NCI-H748 (cell line): ENCODE measurements at regions not wholly inside any gene's neighbourhood (a gene's known extent, or its start where the extent isn't known, plus 50 kb on each side); places are given as distances from the start of the nearest gene placed in this dataset.

Source experiments
- DNase-seq: peaks from one replicate; lab custom pipeline; 2025; ENCODE audit not compliant: unreplicated experiment; lab: John Stamatoyannopoulos, UW

DNA sequence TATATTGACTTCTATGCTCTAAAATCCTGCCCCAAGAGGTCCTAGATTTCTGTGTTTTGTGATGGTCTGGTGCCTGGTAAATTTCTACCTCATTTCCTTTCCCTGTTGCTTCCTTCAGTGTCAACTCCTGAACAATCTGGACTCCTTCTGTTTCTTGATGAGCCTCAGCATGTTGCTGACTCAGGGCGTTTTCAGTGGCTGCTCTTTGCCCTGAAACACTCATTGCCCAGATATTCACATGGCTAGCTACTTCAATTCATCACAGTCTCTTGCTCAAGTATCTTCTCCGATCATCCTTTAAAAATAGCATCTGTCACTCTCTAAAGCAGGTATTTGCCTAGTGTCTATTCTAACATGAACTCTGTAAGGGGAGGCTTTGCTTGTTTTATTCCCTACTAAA lies 526.3 kb upstream of the RAG2 start:
- no peak for DNase-seq

DNA sequence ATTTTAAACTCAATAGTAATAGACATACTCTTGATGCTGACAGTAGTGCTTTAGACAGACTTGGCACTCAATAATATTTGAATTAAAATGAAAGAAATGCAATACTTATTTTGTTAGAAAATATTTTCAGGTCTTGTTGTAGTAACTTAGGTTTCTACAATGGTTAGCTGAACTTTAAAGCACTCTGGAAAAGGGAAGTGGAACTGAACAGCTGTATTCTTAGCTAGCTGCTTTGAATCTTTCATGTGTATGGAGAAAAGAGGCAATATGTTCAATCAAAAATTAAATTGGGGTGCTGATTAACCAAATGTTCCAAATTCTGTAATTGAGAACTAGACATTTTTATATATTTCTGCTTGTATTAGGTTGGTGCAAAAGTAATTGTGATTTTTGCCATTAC lies 517.9 kb upstream of the RAG2 start:
- no peak for DNase-seq

DNA sequence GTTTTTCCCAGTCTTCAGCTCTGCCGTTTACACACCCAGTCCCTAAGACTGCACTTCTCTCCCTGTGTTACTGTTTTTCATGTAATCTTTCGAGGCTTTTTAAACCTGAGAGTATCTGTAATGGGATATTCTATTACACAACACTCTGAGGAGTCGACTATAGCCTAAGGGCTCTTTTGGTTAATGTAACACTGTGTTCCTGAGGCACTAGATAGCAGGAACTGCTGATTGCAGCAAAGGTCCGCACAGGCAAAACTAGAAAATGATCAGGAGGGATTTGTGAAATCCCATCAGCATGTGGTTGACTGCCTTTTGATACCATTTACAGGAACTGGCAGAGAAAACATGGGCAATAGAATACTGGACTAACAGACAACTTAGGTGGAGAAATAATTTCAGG lies 512.3 kb upstream of the RAG2 start:
- DNase-seq, result no peak

DNA sequence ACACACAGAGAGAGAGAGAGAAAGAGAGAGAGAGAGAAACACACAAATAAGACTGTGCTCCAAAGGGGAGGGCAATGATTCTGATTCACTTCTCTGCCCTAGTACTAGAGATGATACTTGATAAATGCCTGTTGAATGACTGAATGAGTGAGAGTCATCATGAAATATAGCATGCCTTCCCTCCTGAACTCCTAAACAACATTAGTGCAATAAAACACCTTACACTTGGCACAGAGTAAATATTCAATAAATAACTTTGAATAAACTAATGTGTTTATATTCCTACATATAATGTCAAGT lies 511.2 kb upstream of the RAG2 start:
- DNase-seq, result no peak

DNA sequence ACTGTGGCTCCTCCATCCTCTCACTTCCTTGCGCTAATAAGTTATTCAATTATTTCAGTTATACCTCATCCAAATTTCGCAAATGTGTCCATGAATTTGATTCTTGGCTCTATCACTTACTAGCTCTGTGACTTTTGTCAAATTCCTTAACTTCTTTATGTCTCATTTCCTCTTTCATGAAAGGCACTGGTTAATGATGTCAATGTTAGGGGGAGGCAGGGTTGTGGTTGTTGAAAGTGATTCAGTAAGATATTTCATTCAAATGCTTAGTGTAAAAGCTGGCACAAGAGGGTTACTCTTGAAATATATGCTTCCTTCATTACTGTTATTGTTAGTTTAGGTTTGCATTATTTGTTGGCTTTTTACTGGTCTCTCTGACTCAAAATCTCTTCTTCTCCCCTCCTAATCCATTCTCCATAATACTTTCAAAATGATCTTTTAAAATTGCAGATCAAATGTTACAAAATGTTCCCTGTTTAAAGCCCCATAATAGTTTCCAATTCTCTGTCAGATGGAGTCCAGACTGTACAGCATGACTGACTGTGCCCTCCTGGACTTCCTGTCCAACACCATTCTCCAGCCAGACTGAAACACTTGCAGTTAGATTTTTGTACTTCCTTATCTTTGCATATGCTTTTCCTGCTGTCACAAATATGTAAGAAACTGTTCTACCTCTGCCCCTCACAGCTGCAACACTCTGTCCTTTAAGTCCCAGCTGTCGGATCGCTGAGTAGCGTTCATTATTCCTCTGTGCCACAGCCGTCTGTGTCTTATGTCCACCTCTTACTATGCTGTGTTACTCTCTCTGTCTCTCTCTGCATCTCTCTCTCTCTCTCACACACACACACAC lies 510.6 kb upstream of the RAG2 start:
- no peak for DNase-seq

DNA sequence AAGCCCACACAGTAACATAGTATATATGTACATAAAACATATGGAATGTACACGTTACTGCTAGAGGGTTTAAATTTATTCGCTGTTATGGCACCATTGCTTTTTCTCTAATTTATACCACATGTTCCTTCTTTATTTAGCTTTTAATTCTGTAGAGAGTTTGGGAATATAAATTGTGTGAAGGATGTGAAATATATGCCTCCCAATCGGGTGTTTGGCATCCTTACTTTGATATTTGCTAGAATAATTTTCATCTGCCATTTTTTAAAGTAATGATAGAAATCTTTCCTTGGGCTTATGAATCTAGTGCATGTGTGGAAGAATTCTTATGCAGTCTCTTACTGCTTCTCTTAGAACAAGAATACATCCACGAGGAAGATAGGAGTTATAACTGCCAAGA lies 509.8 kb upstream of the RAG2 start:
- DNase-seq, result no peak

DNA sequence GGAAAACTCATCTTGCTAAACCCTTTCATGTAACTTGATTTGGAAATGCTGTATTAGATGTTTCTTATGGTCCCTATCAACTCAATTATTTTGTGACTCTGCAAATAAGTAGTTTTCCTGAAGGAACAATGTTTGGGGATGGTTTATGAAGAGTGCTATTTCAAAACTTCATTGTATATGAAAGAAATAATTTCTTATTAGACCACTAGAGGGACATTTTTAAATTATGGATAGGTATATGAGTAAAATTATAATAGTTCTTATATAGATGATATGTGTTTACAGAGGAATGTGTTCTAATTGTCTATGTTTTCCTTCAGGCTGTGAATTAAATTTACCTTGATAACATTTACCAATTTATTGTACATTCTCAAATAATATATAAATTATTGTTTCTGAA lies 509.4 kb upstream of the RAG2 start:
- no peak for DNase-seq

DNA sequence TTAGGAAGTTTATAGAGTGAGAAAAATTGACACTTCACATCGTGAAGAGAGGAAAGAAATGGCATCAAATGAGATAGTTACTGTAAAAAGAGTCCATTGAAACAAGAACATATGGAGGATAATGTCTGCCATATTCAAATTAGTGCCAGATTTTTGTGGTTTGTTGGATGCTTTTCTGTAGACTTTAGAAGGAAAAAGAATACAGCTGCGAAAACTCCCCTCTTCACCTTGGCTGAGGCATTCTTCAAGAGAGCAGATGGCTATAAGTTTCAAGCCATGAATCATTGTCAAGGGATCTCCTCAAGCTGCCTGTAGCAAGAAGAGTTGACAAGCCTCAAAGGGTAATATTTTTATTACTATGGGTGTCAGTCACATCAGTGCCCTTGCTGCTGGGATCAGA lies 507.4 kb upstream of the RAG2 start:
- no peak for DNase-seq

DNA sequence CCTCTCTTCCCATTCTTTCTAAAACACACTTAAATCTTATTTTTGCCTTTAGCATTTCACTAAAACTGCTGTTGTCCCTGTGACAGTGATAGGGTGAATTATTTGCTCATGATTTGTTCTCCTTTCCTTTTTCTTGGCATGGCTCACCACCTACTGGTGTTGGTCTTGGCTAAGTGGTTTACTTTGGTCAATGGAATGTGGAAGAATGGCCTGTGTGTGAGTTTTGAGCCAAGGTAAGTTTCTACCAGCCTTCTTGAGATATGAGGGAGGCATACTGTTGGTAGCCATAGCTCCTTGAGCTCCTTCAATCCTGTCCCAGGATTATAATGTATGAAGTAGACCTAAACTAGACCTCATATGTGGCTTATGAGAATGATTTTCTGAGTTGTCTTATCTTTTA lies 506.3 kb upstream of the RAG2 start:
- DNase-seq, result no peak

DNA sequence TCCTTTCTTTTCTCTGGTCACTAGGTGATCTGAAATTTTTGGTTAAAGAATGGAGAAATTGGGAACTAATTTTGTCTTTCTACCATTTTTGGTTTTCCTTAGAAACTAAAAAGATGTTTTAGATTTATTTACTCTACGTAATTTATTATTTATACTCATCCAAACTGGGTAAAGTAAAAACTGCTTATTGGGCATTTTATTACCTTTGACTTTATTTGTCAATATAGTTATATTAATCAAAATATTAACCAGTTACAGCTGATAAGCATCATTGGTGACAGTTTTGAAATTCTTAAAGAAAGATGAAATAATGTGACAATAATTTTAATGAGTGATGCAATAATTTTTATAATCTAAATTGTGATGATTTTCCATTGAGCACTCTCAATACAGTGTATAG lies 502.0 kb upstream of the RAG2 start:
- no peak for DNase-seq

DNA sequence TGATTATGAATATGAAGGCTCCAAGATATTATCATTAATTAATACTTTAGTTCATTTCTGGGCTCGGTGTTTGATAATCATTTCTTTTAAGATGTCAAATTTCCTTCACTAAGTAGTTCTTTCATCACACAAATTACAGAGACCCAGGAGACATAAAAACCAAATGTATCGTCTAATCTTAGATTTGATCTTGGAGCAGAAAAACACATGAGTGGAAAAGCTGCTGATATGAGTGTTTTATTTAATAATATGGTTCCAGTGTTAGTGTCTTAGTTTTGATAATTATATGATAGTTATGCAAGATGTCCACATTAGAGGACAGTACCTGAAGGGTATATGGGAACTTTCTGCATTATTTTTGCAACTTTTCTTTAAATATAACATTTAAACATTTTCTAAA lies 494.5 kb upstream of the RAG2 start:
- no peak for DNase-seq

DNA sequence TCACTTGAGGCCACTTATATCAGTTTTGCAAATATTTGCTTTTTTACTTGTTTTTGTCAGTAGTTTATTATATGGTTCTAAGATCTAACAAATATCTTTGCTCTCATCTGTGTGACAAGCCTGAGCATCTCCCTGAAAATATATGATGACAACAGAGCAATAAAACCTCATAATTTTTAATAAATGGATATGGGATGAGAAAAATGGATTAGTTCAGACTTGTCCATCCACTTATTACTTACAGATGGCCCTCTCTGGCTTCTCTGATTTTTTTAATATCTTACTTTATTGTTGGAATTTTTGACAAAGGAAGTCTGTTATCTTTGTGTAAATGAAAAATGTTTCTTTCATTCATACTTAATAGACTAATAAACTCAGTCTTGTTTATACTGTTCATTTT lies 491.4 kb upstream of the RAG2 start:
- no peak for DNase-seq

DNA sequence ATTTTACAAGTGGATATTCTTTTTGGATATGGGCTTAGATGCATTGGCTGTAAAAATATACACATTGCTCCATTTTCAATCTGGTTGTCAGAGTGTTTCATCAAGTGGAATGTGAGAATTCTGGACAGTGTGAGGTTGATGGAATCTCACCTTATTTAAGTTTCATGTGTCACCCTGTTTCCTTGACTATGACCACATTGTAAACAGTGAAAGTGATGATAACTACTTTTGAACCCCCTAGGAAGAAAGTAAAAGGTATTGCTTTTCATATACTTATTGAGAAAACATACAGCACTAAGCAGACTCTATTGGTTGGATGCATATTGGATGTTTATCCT lies 490.5 kb upstream of the RAG2 start:
- no peak for DNase-seq

DNA sequence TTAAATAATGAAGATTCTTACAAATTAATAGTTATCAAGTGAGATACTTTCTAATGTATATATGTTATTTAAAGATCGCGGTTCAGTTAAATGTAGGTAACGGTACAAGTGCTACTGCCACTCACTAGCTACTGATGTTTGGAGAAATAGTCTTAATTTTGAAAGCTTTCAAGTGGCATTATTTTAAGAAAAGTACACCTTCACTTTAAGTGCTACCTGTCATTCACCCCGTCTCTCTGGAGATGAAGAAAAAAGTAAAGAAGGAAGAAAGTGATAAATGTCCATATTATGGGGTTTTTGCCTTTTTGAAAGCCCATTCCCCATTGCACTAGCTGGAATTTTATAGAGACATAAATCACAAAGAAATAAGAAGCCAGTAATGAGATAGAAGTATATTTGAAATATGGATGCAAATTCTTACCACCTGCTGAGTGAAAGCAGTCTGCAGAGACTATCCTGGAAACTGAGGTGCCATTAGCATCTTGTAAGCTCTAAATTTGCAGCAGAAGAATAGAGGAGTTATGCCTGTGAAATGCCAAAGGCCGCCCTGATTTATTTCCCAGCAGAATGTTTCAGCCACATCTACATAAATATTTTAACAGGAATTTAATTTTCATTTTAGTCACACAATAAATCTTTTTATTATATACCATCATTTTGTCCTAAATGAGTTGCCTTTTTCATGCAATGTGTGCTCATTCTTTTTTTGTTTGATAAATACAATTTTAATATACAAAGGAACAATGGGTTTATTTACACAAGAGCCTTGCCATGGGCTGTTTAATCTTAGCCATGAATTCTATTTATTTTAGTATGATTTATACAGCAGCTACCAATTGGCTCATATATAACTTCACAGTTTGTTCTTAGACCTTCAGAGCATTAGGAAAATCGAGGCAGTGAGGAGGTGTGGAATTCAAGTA lies 489.9 kb upstream of the RAG2 start:
- no peak for DNase-seq

DNA sequence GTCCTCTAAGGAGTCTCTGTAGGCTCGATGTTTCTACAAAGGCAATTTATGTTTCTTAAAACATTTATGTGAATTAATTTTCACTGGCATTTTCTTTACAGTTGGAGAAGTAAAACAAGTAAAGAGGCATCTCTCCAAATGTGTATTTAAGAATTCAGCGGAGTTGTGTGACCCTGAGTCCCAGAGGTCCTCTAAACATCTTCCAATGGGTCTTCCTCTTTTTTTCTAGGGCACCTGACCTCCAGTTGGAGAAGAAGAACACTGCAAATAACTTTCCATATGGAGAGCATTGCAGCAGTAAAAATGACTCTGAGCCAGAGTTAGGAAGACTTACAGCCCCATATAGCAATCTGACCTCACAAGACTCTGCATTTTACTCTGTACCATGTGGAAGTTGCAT lies 480.5 kb upstream of the RAG2 start:
- no peak for DNase-seq

DNA sequence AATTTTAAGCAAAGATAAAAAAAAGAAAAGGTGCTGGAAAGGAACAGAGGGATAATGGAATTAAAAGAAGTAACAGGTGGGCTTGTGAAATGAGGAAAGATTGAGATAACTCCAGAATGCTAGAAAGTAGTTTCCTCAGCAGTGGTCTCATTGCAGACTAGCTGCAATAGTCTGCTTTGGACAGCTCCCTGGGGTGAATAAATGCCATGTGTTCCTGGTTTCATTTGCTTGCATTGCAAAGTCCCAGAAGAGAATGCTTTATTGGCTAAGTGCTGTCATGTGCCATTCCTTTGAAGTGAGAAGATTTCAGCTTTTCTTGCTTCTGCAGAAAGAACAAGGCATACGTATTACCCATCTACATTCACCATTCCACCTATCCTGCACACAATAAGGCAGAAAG lies 478.8 kb upstream of the RAG2 start:
- no peak for DNase-seq

DNA sequence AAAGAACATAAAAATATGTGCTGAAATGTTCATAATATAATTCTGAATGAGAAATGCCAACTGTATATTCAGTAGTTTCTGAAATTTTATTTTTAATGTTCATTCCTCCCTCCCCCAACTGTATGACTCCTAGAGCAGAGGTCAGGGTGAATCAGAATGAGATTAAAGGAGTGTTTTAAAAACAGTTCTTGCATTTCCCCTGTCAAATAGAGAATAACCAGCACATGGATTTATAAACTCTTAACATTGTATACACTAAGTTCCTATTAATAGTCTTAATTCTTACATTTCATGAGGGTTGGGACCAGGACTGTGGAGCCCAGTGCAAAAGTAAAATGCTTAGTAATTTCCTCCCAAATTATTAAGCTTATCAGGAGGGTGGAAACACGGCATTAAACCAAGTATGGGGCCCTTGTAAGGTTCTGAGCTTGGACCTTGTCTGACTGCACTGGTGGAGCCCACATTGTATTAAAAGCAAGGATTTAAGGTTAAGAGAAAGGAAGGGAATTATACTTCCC lies 474.6 kb upstream of the RAG2 start:
- DNase-seq, result no peak

DNA sequence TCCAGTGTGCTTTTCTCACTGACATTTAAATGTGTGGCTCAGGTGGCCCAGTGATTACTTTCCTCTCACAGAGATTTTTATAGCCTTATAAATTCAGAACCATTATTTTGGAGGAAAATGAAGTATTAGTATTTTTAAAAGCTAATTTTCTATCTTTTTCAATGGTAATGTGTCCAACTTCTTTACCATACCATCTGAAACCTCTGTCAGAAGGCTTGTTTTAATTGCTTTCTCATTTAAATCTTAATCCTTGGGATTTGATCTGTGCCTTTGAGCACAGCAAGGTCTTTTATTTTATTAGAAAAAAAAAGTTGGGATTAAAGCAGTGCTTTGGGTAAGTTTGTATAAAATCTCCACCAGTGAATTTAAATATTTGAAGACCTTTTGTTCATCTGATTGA lies 452.3 kb upstream of the RAG2 start:
- no peak for DNase-seq

DNA sequence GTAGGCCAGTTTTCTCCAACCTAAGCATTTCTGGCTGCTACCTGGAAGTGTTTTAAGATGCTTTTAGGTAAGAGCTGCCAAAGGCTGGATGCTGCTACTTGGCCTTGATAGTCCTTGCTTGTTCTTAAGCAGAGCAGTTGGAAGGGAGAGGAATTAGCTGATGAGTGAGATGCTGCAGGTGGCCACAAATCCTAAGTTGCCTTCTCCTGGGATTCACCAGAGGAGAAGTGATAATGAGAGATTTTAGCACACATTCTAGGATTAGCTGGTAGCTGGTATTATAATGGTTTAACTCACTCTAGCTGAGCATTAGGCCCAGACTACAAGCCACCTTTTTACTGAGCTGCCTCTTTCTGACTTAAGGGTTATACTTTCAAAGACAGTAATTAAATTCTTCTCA lies 442.9 kb upstream of the RAG2 start:
- DNase-seq, result no peak

DNA sequence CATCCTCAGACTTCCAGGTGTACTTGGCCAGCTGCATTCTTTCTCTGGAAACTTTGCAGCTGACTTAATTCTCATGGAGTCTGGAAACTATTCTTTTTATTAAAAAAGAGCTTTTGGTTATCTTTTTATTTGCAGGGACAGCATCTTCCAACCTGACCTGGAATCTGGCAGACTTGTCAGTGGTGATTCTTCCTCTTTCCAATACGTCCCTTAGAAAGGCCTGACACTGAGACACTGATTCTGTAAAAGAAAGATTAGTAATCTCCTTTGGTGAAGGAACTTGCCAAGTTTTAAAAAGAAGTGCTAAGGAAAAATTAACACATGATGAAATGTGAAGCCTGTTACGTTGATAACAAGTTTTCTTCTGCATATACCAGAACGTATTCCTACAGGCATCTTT lies 440.9 kb upstream of the RAG2 start:
- DNase-seq, result no peak

DNA sequence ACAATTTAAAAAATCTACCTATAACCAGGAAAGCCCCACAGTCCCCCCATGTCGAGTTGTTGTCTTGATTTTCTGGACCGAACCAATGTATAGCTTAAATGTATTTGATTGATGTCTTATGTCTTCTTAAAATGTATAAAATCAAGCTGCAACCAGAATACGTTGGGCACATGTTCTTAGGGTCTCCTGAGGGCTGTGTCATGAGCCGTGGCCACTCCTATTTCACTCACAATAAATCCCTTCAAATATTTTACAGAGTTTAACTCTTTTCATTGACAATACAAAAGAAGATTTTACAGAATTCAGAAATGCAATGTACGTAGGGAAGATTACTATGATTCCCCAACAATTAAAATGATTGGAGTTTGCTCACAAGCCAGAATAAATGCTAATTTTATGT lies 428.7 kb upstream of the RAG2 start:
- no peak for DNase-seq

DNA sequence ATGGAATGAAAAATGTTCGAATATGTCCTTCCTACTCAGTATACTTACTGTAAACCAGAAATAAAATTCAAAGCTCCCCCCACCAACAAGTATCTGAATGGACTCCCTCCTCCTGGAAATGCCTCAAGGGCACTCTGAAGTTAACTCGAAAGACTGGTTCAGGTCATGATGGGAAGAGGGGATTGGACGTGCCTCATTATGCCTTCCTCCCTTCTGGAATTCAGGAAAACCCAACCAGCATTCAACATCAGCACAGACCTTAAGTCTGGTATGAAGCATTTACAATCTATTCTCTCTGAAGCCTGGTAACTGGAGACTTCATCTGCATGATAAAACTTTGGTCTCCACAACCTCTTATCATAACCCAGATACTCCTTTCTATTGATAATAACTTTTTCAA lies 428.3 kb upstream of the RAG2 start:
- no peak for DNase-seq
